HCT116 (cell line): ENCODE measurements at regions not wholly inside any gene's neighbourhood (a gene's known extent, or its start where the extent isn't known, plus 50 kb on each side); places are given as distances from the start of the nearest gene placed in this dataset.

Source experiments
- ATAC-seq: fragments of 200-7000 bp; cut with Tn5 transposase; 2 replicates; pipeline ENCODE4 v1.9.1; 2020; ENCODE audit warnings: mild to moderate bottlenecking, moderate library complexity
- BruUV-seq: library from RNA; stranded (reverse); fragments of 400-500 nt; replicated peaks from 2 replicates; lab custom pipeline; 2021; lab: Mats Ljungman, UMichigan
- CTCF ChIA-PET: fragments of 300-600 bp; sonication (Branson Sonifier 250); formaldehyde crosslinking; loops from one replicate; lab custom pipeline; 2021; ENCODE audit warnings: antibody characterized with exemption; lab: Charles Lee
- POLR2A ChIA-PET: fragments of 300-600, 350-600 bp; sonication (Branson Sonifier 250); formaldehyde crosslinking; loops from one replicate; lab custom pipeline; 2021; ENCODE audit warnings: antibody characterized with exemption; lab: Charles Lee
- RAD21 ChIA-PET, 2 experiments: fragments of 300-600 bp; sonication (Branson Sonifier 250); formaldehyde crosslinking; loops; one replicate each; lab custom pipeline; 2023; ENCODE audit warnings: low total read pairs in 2 of 2; ENCODE audit not compliant: uncharacterized antibody in 2 of 2, unreplicated experiment in 2 of 2, low non-redundant PET in 1 of 2; lab: Charles Lee
- DNase-seq: peaks from one replicate; pipeline ENCODE4 v3.0.0-alpha.2; 2010; ENCODE audit warnings: low read depth, low spot score
- H2AFZ ChIP-seq: fragments of 200-600 bp; shearing (Covaris generic), sonication (generic); 2 replicates; pipeline ENCODE4 v1.6.1; 2017; ENCODE audit warnings: low read depth, mixed run types, mixed read lengths, antibody characterized with exemption, low read length; ENCODE audit not compliant: poor library complexity, severe bottlenecking
- H3K27ac ChIP-seq: 2 replicates; pipeline ENCODE4 v1.5.1; 2012; ENCODE audit warnings: low read depth, low read length
- H3K27me3 ChIP-seq: fragments of 200-600 bp; sonication (generic); 2 replicates; pipeline ENCODE4 v1.6.1; 2016; ENCODE audit warnings: mixed run types, low read length, mixed read lengths; ENCODE audit not compliant: insufficient read depth
- H3K36me3 ChIP-seq, 2 experiments: fragments of 200-500 bp in 1 of 2; fragments of 200-600 bp in 1 of 2; sonication (Bioruptor generic) in 1 of 2; sonication (generic) in 1 of 2; 2 replicates each; pipeline versions ENCODE4 v1.5.1 to v1.6.1; 2014 to 2016; ENCODE audit warnings: low read length in 2 of 2, inconsistent platforms in 1 of 2, mixed read lengths in 1 of 2, mixed run types in 1 of 2; ENCODE audit not compliant: insufficient read depth in 2 of 2, control insufficient read depth in 1 of 2
- H3K4me1 ChIP-seq, 2 experiments: fragments of 200-600 bp in 1 of 2; sonication (generic) in 1 of 2; 2 replicates each; pipeline versions ENCODE4 v1.5.1 to v1.6.1; 2012 to 2017; ENCODE audit warnings: low read length in 2 of 2, inconsistent platforms in 1 of 2, mild to moderate bottlenecking in 1 of 2, mixed read lengths in 1 of 2, mixed run types in 1 of 2, moderate library complexity in 1 of 2; ENCODE audit not compliant: insufficient read depth in 2 of 2, control insufficient read depth in 1 of 2
- H3K4me2 ChIP-seq: fragments of 200-600 bp; sonication (generic); 2 replicates; pipeline ENCODE4 v1.6.1; 2017; ENCODE audit warnings: mixed run types, low read length, mixed read lengths
- H3K4me3 ChIP-seq, 2 experiments: fragments of 200-600 bp in 1 of 2; sonication (generic) in 1 of 2; replicated peaks in 1 of 2; 2 replicates each; pipeline ENCODE4 v1.5.1; 2011 to 2016; ENCODE audit warnings: low read length in 2 of 2, control low read depth in 1 of 2, low read depth in 1 of 2, mild to moderate bottlenecking in 1 of 2, mixed read lengths in 1 of 2, mixed run types in 1 of 2
- H3K79me2 ChIP-seq: fragments of 200-600 bp; sonication (generic); 2 replicates; pipeline ENCODE4 v1.6.1; 2017; ENCODE audit warnings: mild to moderate bottlenecking, mixed run types, low read length, moderate library complexity, mixed read lengths; ENCODE audit not compliant: insufficient read depth
- H3K9ac ChIP-seq: fragments of 200-600 bp; sonication (generic); 2 replicates; pipeline ENCODE4 v1.6.1; 2016; ENCODE audit warnings: low read length, mixed read lengths
- H3K9me2 ChIP-seq: fragments of 200-600 bp; sonication (generic), shearing (Covaris generic); 2 replicates; pipeline ENCODE4 v1.6.1; 2017; ENCODE audit warnings: mixed run types, mild to moderate bottlenecking, moderate library complexity; ENCODE audit not compliant: insufficient read depth
- H3K9me3 ChIP-seq, 2 experiments: fragments of 200-500 bp in 1 of 2; fragments of 200-600 bp in 1 of 2; sonication (Bioruptor generic) in 1 of 2; sonication (generic) in 1 of 2; 2 replicates each; pipeline ENCODE4 v1.6.1; 2014 to 2017; ENCODE audit warnings: low read length in 2 of 2, mixed read lengths in 2 of 2, inconsistent platforms in 1 of 2, low read depth in 1 of 2, mild to moderate bottlenecking in 1 of 2, mixed run types in 1 of 2, moderate library complexity in 1 of 2; ENCODE audit not compliant: control insufficient read depth in 1 of 2, insufficient read depth in 1 of 2
- H4K20me1 ChIP-seq: fragments of 200-600 bp; sonication (generic), shearing (Covaris generic); 2 replicates; pipeline ENCODE4 v1.6.1; 2017; ENCODE audit warnings: mixed run types, mild to moderate bottlenecking, moderate library complexity; ENCODE audit not compliant: insufficient read depth
- CTCF ChIP-seq, 3 experiments: fragments of 200-600 bp in 1 of 3; sonication (generic) in 1 of 3; IDR thresholded peaks in 2 of 3; conservative IDR thresholded peaks in 1 of 3; 2 replicates each; pipeline ENCODE4 v1.5.1; 2012 to 2017; ENCODE audit warnings: low read depth in 2 of 3, low read length in 2 of 3, antibody characterized with exemption in 1 of 3, borderline replicate concordance in 1 of 3, control low read depth in 1 of 3, mild to moderate bottlenecking in 1 of 3, mixed read lengths in 1 of 3, mixed run types in 1 of 3, moderate library complexity in 1 of 3; ENCODE audit not compliant: insufficient read depth in 1 of 3
- EGR1 ChIP-seq: IDR thresholded peaks from 2 replicates; pipeline ENCODE4 v1.6.1; 2012; ENCODE audit warnings: low read depth
- EZH2 ChIP-seq: fragments of 200-600 bp; sonication (generic); IDR thresholded peaks from 2 replicates; pipeline ENCODE4 v1.6.1; 2017; ENCODE audit warnings: antibody characterized with exemption, mixed run types
- EZH2phosphoT487 ChIP-seq: fragments of 200-600 bp; IDR thresholded peaks from 2 replicates; pipeline ENCODE4 v1.6.1; 2018; ENCODE audit warnings: antibody characterized with exemption, borderline replicate concordance
- FOSL1 ChIP-seq: IDR thresholded peaks from 2 replicates; pipeline ENCODE4 v1.6.1; 2012; ENCODE audit warnings: low read depth
- JUND ChIP-seq: IDR thresholded peaks from 2 replicates; pipeline ENCODE4 v1.6.1; 2012
- POLR2A ChIP-seq: IDR thresholded peaks from 2 replicates; pipeline ENCODE4 v1.7.0; 2011; ENCODE audit warnings: borderline replicate concordance; ENCODE audit not compliant: insufficient read depth, insufficient read length; ENCODE audit errors: extremely low read depth
- RAD21 ChIP-seq: IDR thresholded peaks from 2 replicates; pipeline ENCODE4 v1.6.1; 2012; ENCODE audit warnings: low read depth, mild to moderate bottlenecking
- REST ChIP-seq: IDR thresholded peaks from 2 replicates; pipeline ENCODE4 v1.6.1; 2012; ENCODE audit warnings: low read depth
- SP1 ChIP-seq: IDR thresholded peaks from 2 replicates; pipeline ENCODE4 v1.6.1; 2012; ENCODE audit warnings: low read depth
- TCF7L2 ChIP-seq: IDR thresholded peaks from 2 replicates; pipeline ENCODE4 v1.7.0; 2011; ENCODE audit warnings: borderline replicate concordance, inconsistent platforms; ENCODE audit not compliant: insufficient read depth, insufficient read length; ENCODE audit errors: extremely low read depth
- ZBTB33 ChIP-seq: IDR thresholded peaks from 2 replicates; pipeline ENCODE4 v1.6.1; 2011; ENCODE audit warnings: mild to moderate bottlenecking, low read length, moderate library complexity; ENCODE audit not compliant: insufficient replicate concordance; ENCODE audit errors: extremely low read depth
- ZFX ChIP-seq: fragments of 450-650 bp; IDR thresholded peaks from 2 replicates; pipeline ENCODE4 v1.6.1; 2017
- intact Hi-C: fragments of 100-400 bp; cut with micrococcal nuclease; formaldehyde crosslinking; loops from 2 replicates; pipeline ENCODE4 v1.10.0; 2022

- ChIA-PET RAD21 (no interaction called here), CTCF (no interaction called here), POLR2A (no interaction called here)
- Histone ChIP-seq H3K36me3 (no peaks in the 10 kb centered on the region), H3K27me3 (no peaks in the 10 kb centered on the region), H3K79me2 (no peaks in the 10 kb centered on the region), H3K4me2 (no peak overlapping the region), H3K4me3 (no peak overlapping the region), H3K9ac (no peak overlapping the region), H3K9me3 (no peaks in the 10 kb centered on the region), H3K4me1 (no peaks in the 10 kb centered on the region), H3K27ac (no peak overlapping the region), H2AFZ (no peak overlapping the region), H4K20me1 (no peaks in the 10 kb centered on the region), H3K9me2 (no peaks in the 10 kb centered on the region)
- DNase-seq (no peak), ATAC-seq (no peak)
- BruUV-seq = no TSS peak
- intact Hi-C loops = loop anchor here (10.0 kb wide), 1 partner anchor 214 kb away; no protein-coding TSS in a partner anchor
- TF ChIP-seq CTCF (IDR thresholded peaks at IDR 0.05 in 2 of 3, conservative IDR thresholded peaks at IDR 0.05 in 1 of 3; ENCODE audit: borderline replicate concordance in 1 of 3, insufficient read depth in 1 of 3, low read depth in 2 of 3, low read length in 2 of 3) (no peak), RAD21 (no peak), EGR1 (no peak), TCF7L2 (no peak), EZH2 (no peak), ZFX (no peak), EZH2phosphoT487 (no peak), POLR2A (no peak), JUND (no peak), REST (no peak), FOSL1 (no peak), SP1 (no peak), ZBTB33 (no peak)
Measured at GRCh38 chr1:56249234-56249633, 330.1 kb downstream of the PLPP3 start.
